H9 (cell line): ENCODE measurements at regions not wholly inside any gene's neighbourhood (a gene's known extent, or its start where the extent isn't known, plus 50 kb on each side); places are given as distances from the start of the nearest gene placed in this dataset.

ENCODE experiments used
- DNase-seq: peaks from one replicate; pipeline ENCODE4 v3.0.0-alpha.2; 2017
- H2AFZ ChIP-seq: one replicate; pipeline ENCODE4 v1.6.1; 2013; ENCODE audit warnings: mild to moderate bottlenecking, low read length, control low read depth, moderate library complexity
- H2AK5ac ChIP-seq: 2 replicates; pipeline ENCODE4 v1.6.1; 2013; ENCODE audit warnings: low read length, control low read depth, mixed read lengths; ENCODE audit not compliant: insufficient read length
- H2BK120ac ChIP-seq: one replicate; pipeline ENCODE4 v1.6.1; 2013; ENCODE audit warnings: low read depth, mild to moderate bottlenecking, low read length, control low read depth, inconsistent platforms; ENCODE audit not compliant: poor library complexity, severe bottlenecking
- H2BK12ac ChIP-seq: 2 replicates; pipeline ENCODE4 v1.6.1; 2013; ENCODE audit warnings: low read length, control low read depth, mixed read lengths, low read depth; ENCODE audit not compliant: insufficient read length
- H2BK15ac ChIP-seq: 2 replicates; pipeline ENCODE4 v1.6.1; 2013; ENCODE audit warnings: low read depth, low read length, control low read depth
- H2BK20ac ChIP-seq: one replicate; pipeline ENCODE4 v1.6.1; 2013; ENCODE audit warnings: low read depth, mild to moderate bottlenecking, low read length, control low read depth, inconsistent platforms; ENCODE audit not compliant: poor library complexity, severe bottlenecking
- H2BK5ac ChIP-seq: 2 replicates; pipeline ENCODE4 v1.6.1; 2013; ENCODE audit warnings: low read length, control low read depth, mixed read lengths; ENCODE audit not compliant: insufficient read length
- H3K14ac ChIP-seq: 2 replicates; pipeline ENCODE4 v1.6.1; 2013; ENCODE audit warnings: low read length, control low read depth; ENCODE audit not compliant: insufficient read depth
- H3K18ac ChIP-seq: 2 replicates; pipeline ENCODE4 v1.6.1; 2013; ENCODE audit warnings: low read depth, mild to moderate bottlenecking, mixed read lengths, low read length, control low read depth; ENCODE audit not compliant: insufficient read length
- H3K23ac ChIP-seq: 2 replicates; pipeline ENCODE4 v1.6.1; 2013; ENCODE audit warnings: low read length, control low read depth, mixed read lengths, low read depth; ENCODE audit not compliant: insufficient read length
- H3K23me2 ChIP-seq: 2 replicates; pipeline ENCODE4 v1.6.1; 2013; ENCODE audit warnings: low read depth, mild to moderate bottlenecking, mixed read lengths, low read length, control low read depth; ENCODE audit not compliant: insufficient read length, poor library complexity, severe bottlenecking
- H3K27ac ChIP-seq: 2 replicates; pipeline ENCODE4 v1.5.1; 2013; ENCODE audit warnings: low read length, control low read depth, mixed read lengths, low read depth; ENCODE audit not compliant: insufficient read length
- H3K27me3 ChIP-seq: 2 replicates; pipeline ENCODE4 v1.6.1; 2013; ENCODE audit warnings: low read length, control low read depth, inconsistent platforms; ENCODE audit not compliant: insufficient read depth
- H3K4ac ChIP-seq: 2 replicates; pipeline ENCODE4 v1.6.1; 2013; ENCODE audit warnings: low read depth, mild to moderate bottlenecking, control low read depth, inconsistent platforms, low read length, moderate library complexity
- H3K4me1 ChIP-seq: 2 replicates; pipeline ENCODE4 v1.6.1; 2013; ENCODE audit warnings: low read length, control low read depth, inconsistent platforms; ENCODE audit not compliant: insufficient read depth
- H3K4me2 ChIP-seq: 2 replicates; pipeline ENCODE4 v1.6.1; 2013; ENCODE audit warnings: low read length, control low read depth, mixed read lengths; ENCODE audit not compliant: insufficient read length, insufficient read depth
- H3K56ac ChIP-seq: 2 replicates; pipeline ENCODE4 v1.6.1; 2013; ENCODE audit warnings: low read depth, mild to moderate bottlenecking, mixed read lengths, low read length, control low read depth; ENCODE audit not compliant: insufficient read length
- H3K79me1 ChIP-seq: 2 replicates; pipeline ENCODE4 v1.6.1; 2013; ENCODE audit warnings: low read depth, mild to moderate bottlenecking, moderate library complexity, low read length, control low read depth, inconsistent platforms; ENCODE audit not compliant: insufficient read depth, poor library complexity, severe bottlenecking
- H3K79me2 ChIP-seq: 2 replicates; pipeline ENCODE4 v1.6.1; 2013; ENCODE audit warnings: low read length, control low read depth, inconsistent platforms; ENCODE audit not compliant: insufficient read depth
- H3K9ac ChIP-seq: 2 replicates; pipeline ENCODE4 v1.6.1; 2013; ENCODE audit warnings: low read length, control low read depth, mixed read lengths; ENCODE audit not compliant: insufficient read length; ENCODE audit errors: extremely low read depth
- H3K9me3 ChIP-seq: one replicate; pipeline ENCODE4 v1.6.1; 2013; ENCODE audit warnings: low read depth, low read length, inconsistent platforms; ENCODE audit not compliant: control insufficient read depth
- H3T11ph ChIP-seq: one replicate; pipeline ENCODE4 v1.6.1; 2013; ENCODE audit warnings: mild to moderate bottlenecking, low read length, control low read depth, inconsistent platforms
- H4K20me1 ChIP-seq: one replicate; pipeline ENCODE4 v1.6.1; 2013; ENCODE audit not compliant: control insufficient read depth, insufficient read length, insufficient read depth
- H4K5ac ChIP-seq: 2 replicates; pipeline ENCODE4 v1.6.1; 2013; ENCODE audit warnings: low read depth, mild to moderate bottlenecking, mixed read lengths, low read length, control low read depth; ENCODE audit not compliant: insufficient read length
- H4K8ac ChIP-seq: replicated peaks from 2 replicates; pipeline ENCODE4 v1.6.1; 2013; ENCODE audit warnings: low read length, control low read depth, mixed read lengths, low read depth; ENCODE audit not compliant: insufficient read length
- H4K91ac ChIP-seq: 2 replicates; pipeline ENCODE4 v1.6.1; 2013; ENCODE audit warnings: low read depth, mild to moderate bottlenecking, moderate library complexity, mixed read lengths, low read length, control low read depth; ENCODE audit not compliant: insufficient read length
- H3K27ac Mint-ChIP-seq, 3 experiments: 2 replicates in 2 of 3; 3 replicates in 1 of 3; pipeline ENCODE4 v1.8.0; 2020 to 2021; ENCODE audit warnings: mixed read lengths in 3 of 3, mild to moderate bottlenecking in 1 of 3, moderate library complexity in 1 of 3
- H3K27me3 Mint-ChIP-seq: 2 replicates; pipeline ENCODE4 v1.8.0; 2021; ENCODE audit warnings: low read depth, mild to moderate bottlenecking, moderate library complexity, mixed read lengths
- H3K36me3 Mint-ChIP-seq, 3 experiments: 2 replicates in 2 of 3; 3 replicates in 1 of 3; pipeline ENCODE4 v1.8.0; 2020 to 2021; ENCODE audit warnings: low read depth in 3 of 3, mixed read lengths in 3 of 3; ENCODE audit not compliant: insufficient read depth in 1 of 3
- H3K4me1 Mint-ChIP-seq, 2 experiments: 2 replicates each; pipeline ENCODE4 v1.8.0; 2020; ENCODE audit warnings: mixed read lengths in 2 of 2
- H3K4me3 Mint-ChIP-seq, 2 experiments: 2 replicates in 1 of 2; 3 replicates in 1 of 2; pipeline ENCODE4 v1.8.0; 2020 to 2021; ENCODE audit warnings: mild to moderate bottlenecking in 2 of 2, mixed read lengths in 2 of 2, moderate library complexity in 1 of 2
- H3K9me3 Mint-ChIP-seq, 2 experiments: 2 replicates in 1 of 2; 3 replicates in 1 of 2; pipeline ENCODE4 v1.8.0; 2020; ENCODE audit warnings: mild to moderate bottlenecking in 2 of 2, mixed read lengths in 2 of 2, moderate library complexity in 1 of 2
- WGBS: extraction: QIAGEN DNeasy Blood & Tissue Kit; methylation state at CpG from one replicate; pipeline ENCODE4 v1.1.7; 2013; ENCODE audit warnings: missing lambda C conversion rate, low lambda C conversion rate, mixed read lengths; ENCODE audit not compliant: insufficient read length; ENCODE audit errors: extremely low coverage; 5-methylcytosine and 5-hydroxymethylcytosine counted together
- TF ChIP-seq, protein P1 (sequence below): fragments of 200-600 bp; sonication (generic); conservative IDR thresholded peaks from 3 replicates; pipeline ENCODE4 v1.8.0; 2021; ENCODE audit warnings: antibody characterized with exemption, mild to moderate bottlenecking

- H3K18ac ChIP-seq = no peak overlapping the region
- H4K20me1 ChIP-seq = no peaks in the 10 kb centered on the region
- H3K4me2 ChIP-seq = no peak overlapping the region
- H2AK5ac ChIP-seq = no peak overlapping the region
- H2BK120ac ChIP-seq = no peak overlapping the region
- Mint-ChIP-seq H3K9me3 (peaks cover 0 to 3% of the 10 kb centered on the region in 2 experiments; a peak in 2 of 5 replicates), H3K36me3 (no peaks in the 10 kb centered on the region), H3K27me3 (no peaks in the 10 kb centered on the region), H3K4me1 (no peaks in the 10 kb centered on the region), H3K4me3 (no peak overlapping the region), H3K27ac (no peak overlapping the region)
- H3K14ac ChIP-seq = no peak overlapping the region
- H4K5ac ChIP-seq = no peak overlapping the region
- H3K4ac ChIP-seq = no peak overlapping the region
- no peak overlapping the region for H4K91ac ChIP-seq
- no peaks in the 10 kb centered on the region for H3K79me2 ChIP-seq
- no peak overlapping the region for H2BK5ac ChIP-seq
- H3K23ac ChIP-seq = no peak overlapping the region
- no peaks in the 10 kb centered on the region for H3K4me1 ChIP-seq
- no peaks in the 10 kb centered on the region for H3K23me2 ChIP-seq
- H3K79me1 ChIP-seq = no peaks in the 10 kb centered on the region
- no peak overlapping the region for H3K56ac ChIP-seq
- DNase-seq = no peak
- TF ChIP-seq, protein P1, sequence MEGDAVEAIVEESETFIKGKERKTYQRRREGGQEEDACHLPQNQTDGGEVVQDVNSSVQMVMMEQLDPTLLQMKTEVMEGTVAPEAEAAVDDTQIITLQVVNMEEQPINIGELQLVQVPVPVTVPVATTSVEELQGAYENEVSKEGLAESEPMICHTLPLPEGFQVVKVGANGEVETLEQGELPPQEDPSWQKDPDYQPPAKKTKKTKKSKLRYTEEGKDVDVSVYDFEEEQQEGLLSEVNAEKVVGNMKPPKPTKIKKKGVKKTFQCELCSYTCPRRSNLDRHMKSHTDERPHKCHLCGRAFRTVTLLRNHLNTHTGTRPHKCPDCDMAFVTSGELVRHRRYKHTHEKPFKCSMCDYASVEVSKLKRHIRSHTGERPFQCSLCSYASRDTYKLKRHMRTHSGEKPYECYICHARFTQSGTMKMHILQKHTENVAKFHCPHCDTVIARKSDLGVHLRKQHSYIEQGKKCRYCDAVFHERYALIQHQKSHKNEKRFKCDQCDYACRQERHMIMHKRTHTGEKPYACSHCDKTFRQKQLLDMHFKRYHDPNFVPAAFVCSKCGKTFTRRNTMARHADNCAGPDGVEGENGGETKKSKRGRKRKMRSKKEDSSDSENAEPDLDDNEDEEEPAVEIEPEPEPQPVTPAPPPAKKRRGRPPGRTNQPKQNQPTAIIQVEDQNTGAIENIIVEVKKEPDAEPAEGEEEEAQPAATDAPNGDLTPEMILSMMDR = no peak
- H2BK20ac ChIP-seq = no peak overlapping the region
- H3K27ac ChIP-seq = no peak overlapping the region
- H3T11ph ChIP-seq = no peak overlapping the region
- H3K27me3 ChIP-seq = no peaks in the 10 kb centered on the region; the same call in 1 of the 2 replicates
- no peak overlapping the region for H3K9ac ChIP-seq
- WGBS = no CpG with 5 or more reads among the region's 4 CpGs
- H2BK12ac ChIP-seq = no peak overlapping the region
- H2BK15ac ChIP-seq = no peak overlapping the region
- no peak overlapping the region for H4K8ac ChIP-seq
- H3K9me3 ChIP-seq = no peaks in the 10 kb centered on the region
- H2AFZ ChIP-seq = no peak overlapping the region
Measured at GRCh38 chr2:210795506-210795905, 239.1 kb downstream of the CPS1 start.
